ENCODE measurements at regions not wholly inside any gene's neighbourhood (a gene's known extent, or its start where the extent isn't known, plus 50 kb on each side); places are given as distances from the start of the nearest gene placed in this dataset.
"Not testable (repeated sequence)": the region's sequence is repeated elsewhere in the genome, so short reads cannot be mapped to it uniquely, and the experiment has no call there.

DNA sequence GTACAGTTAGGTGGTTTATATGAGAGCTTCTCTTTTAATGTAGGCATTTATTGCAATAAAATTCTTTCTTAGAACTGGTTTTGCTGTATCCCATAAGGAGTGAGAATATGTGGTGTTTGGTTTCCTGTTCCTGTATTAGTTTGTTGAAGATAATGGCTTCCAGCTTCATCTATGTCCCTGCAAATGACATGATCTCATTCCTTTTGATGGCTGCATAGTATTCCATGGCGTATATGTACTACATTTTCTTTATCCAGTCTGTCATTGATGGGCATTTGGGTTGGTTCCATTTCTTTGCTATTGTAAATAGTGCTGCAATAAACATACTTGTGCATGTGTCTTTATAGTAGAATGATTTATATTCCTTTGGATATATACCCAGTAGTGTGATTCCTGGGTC, 106.7 kb upstream of the IRS4 start:
- H3K4me3 ChIP-seq (ENCODE audit: insufficient read depth, low read depth, low read length); H3K36me3 ChIP-seq (replicated peaks; ENCODE audit: control insufficient read depth, insufficient read depth, low read length); H3K27me3 ChIP-seq (ENCODE audit: control insufficient read depth, insufficient read depth, low read length); DNase-seq: not testable (repeated sequence)

- DNase-seq, result no peak
- H3K27me3 ChIP-seq (ENCODE audit: control insufficient read depth, insufficient read depth, low read length), result no peaks in the 10 kb centered on the region
- H3K4me3 ChIP-seq (ENCODE audit: insufficient read depth, low read depth, low read length), result no peak overlapping the region
- no peaks in the 10 kb centered on the region for H3K36me3 ChIP-seq (replicated peaks; ENCODE audit: control insufficient read depth, insufficient read depth, low read length)
These were observed 97.6 kb upstream of the IRS4 start for GRCh38 chrX:108833993-108834392.

- H3K36me3 ChIP-seq (replicated peaks; ENCODE audit: control insufficient read depth, insufficient read depth, low read length), result no peaks in the 10 kb centered on the region
- H3K27me3 ChIP-seq (ENCODE audit: control insufficient read depth, insufficient read depth, low read length), result no peaks in the 10 kb centered on the region
- H3K4me3 ChIP-seq (ENCODE audit: insufficient read depth, low read depth, low read length), result no peak overlapping the region
- peak; percentile 21 for DNase-seq
These were observed 75.5 kb upstream of the IRS4 start for GRCh38 chrX:108811891-108812290.

DNA sequence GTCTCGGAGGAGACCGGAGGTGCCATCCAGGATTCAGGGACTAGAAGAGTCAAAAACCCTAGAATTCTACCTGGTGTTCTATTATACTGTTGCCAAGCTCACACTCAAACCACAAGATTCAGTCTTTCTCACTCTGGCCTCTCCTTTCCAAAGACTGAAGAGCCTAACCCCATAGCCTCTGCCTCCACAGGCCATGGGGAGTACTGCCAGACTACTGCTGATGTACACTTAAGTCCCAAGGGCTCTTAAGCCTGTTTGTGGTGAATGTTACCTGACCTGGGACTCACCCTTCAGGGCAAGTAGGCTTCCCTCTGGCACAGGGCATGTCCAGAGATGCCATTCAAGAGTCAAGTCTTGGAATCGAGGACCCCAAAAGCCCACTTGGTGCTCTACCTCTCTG, 58.9 kb upstream of the IRS4 start:
- DNase-seq, result peak; percentile 0

More for the DNA sequence above, 58.9 kb upstream of the IRS4 start:
- H3K36me3 ChIP-seq (replicated peaks; ENCODE audit: control insufficient read depth, insufficient read depth, low read length), result no peaks in the 10 kb centered on the region
- no peaks in the 10 kb centered on the region for H3K27me3 ChIP-seq (ENCODE audit: control insufficient read depth, insufficient read depth, low read length)
- no peak overlapping the region for H3K4me3 ChIP-seq (ENCODE audit: insufficient read depth, low read depth, low read length)
